Endothelial cell of umbilical vein (primary cell): ENCODE measurements at regions not wholly inside any gene's neighbourhood (a gene's known extent, or its start where the extent isn't known, plus 50 kb on each side); places are given as distances from the start of the nearest gene placed in this dataset.

Experiments used
- BruUV-seq: library from RNA; stranded (reverse); fragments of 400-500 nt; replicated peaks from 2 replicates; lab custom pipeline; 2021; lab: Mats Ljungman, UMichigan
- CTCF ChIA-PET: fragments of 300-600, 350-600 bp; sonication (Branson Sonifier 250); formaldehyde crosslinking; loops from one replicate; lab custom pipeline; 2021; ENCODE audit warnings: antibody characterized with exemption, inconsistent platforms; lab: Charles Lee
- POLR2A ChIA-PET: fragments of 300-600, 350-600 bp; sonication (Branson Sonifier 250); formaldehyde crosslinking; loops from one replicate; lab custom pipeline; 2021; ENCODE audit warnings: antibody characterized with exemption, inconsistent platforms; lab: Charles Lee
- DNase-seq: peaks from one replicate; pipeline ENCODE4 v3.0.0-alpha.2; 2011; ENCODE audit warnings: low read depth, low spot score
- FAIRE-seq: peaks from 2 replicates; lab custom pipeline; 2011; peaks lifted over from hg19 to GRCh38; lab: Jason Lieb, UNC
- H2AFZ ChIP-seq: 2 replicates; pipeline ENCODE4 v1.6.0; 2012; ENCODE audit warnings: low read depth, low read length, control low read depth, inconsistent platforms
- H3K27ac ChIP-seq: 2 replicates; pipeline ENCODE4 v1.5.1; 2011; ENCODE audit warnings: low read depth, mild to moderate bottlenecking, control low read depth, low read length, moderate library complexity; ENCODE audit not compliant: insufficient read depth
- H3K27me3 ChIP-seq, 2 experiments: 2 replicates each; pipeline versions ENCODE4 v1.6.0 to v1.6.1; 2011; ENCODE audit warnings: low read length in 2 of 2, mixed read lengths in 1 of 2; ENCODE audit not compliant: control insufficient read depth in 2 of 2, insufficient read depth in 2 of 2
- H3K36me3 ChIP-seq, 2 experiments: 2 replicates in 1 of 2; 3 replicates in 1 of 2; pipeline ENCODE4 v1.5.1; 2011; ENCODE audit warnings: low read length in 2 of 2, mild to moderate bottlenecking in 1 of 2, moderate library complexity in 1 of 2; ENCODE audit not compliant: control insufficient read depth in 2 of 2, insufficient read depth in 2 of 2; ENCODE audit errors: extremely low read depth in 1 of 2
- H3K4me1 ChIP-seq: 3 replicates; pipeline ENCODE4 v1.5.1; 2011; ENCODE audit warnings: mild to moderate bottlenecking, low read length; ENCODE audit not compliant: control insufficient read depth, insufficient read depth; ENCODE audit errors: extremely low read depth
- H3K4me2 ChIP-seq: 2 replicates; pipeline ENCODE4 v1.6.1; 2011; ENCODE audit warnings: low read length, control low read depth, mixed read lengths; ENCODE audit not compliant: insufficient read depth
- H3K4me3 ChIP-seq, 3 experiments: fragments of 200-600 bp in 1 of 3; sonication (generic), shearing (Covaris generic) in 1 of 3; replicated peaks in 1 of 3; 2 replicates each; pipeline ENCODE4 v1.5.1; 2011 to 2016; ENCODE audit warnings: control low read depth in 3 of 3, low read length in 3 of 3, mild to moderate bottlenecking in 2 of 3, inconsistent platforms in 1 of 3, low read depth in 1 of 3, moderate library complexity in 1 of 3; ENCODE audit not compliant: insufficient read depth in 1 of 3
- H3K79me2 ChIP-seq: 2 replicates; pipeline ENCODE4 v1.6.0; 2012; ENCODE audit warnings: low read length, inconsistent platforms; ENCODE audit not compliant: control insufficient read depth, insufficient read depth
- H3K9ac ChIP-seq: replicated peaks from 2 replicates; pipeline ENCODE3; 2011; ENCODE audit warnings: low read length, control low read depth; ENCODE audit not compliant: insufficient read depth; ENCODE audit errors: extremely low read depth
- H3K9me1 ChIP-seq: replicated peaks from 3 replicates; pipeline ENCODE4 v1.6.0; 2011; ENCODE audit warnings: mild to moderate bottlenecking, low read length; ENCODE audit not compliant: control insufficient read depth, insufficient read depth; ENCODE audit errors: extremely low read depth
- H3K9me3 ChIP-seq: replicated peaks from 2 replicates; pipeline ENCODE4 v1.5.1; 2012; ENCODE audit warnings: low read length, inconsistent platforms; ENCODE audit not compliant: control insufficient read depth, insufficient read depth
- H4K20me1 ChIP-seq: replicated peaks from 2 replicates; pipeline ENCODE3; 2011; ENCODE audit warnings: mild to moderate bottlenecking, low read length; ENCODE audit not compliant: control insufficient read depth, insufficient read depth; ENCODE audit errors: extremely low read depth
- EZH2 ChIP-seq: IDR thresholded peaks from 2 replicates; pipeline ENCODE4 v1.6.1; 2012; ENCODE audit warnings: borderline replicate concordance, low read depth, mild to moderate bottlenecking, moderate library complexity, low read length, inconsistent platforms; ENCODE audit not compliant: severe bottlenecking
- FOS ChIP-seq: IDR thresholded peaks from 2 replicates; pipeline ENCODE4 v1.6.1; 2011; ENCODE audit warnings: mild to moderate bottlenecking, low read length, moderate library complexity, borderline replicate concordance; ENCODE audit not compliant: insufficient read depth
- GATA2 ChIP-seq: IDR thresholded peaks from 2 replicates; pipeline ENCODE4 v1.7.0; 2011; ENCODE audit warnings: low read depth, mild to moderate bottlenecking, moderate library complexity, mixed read lengths, low read length; ENCODE audit not compliant: insufficient read length, insufficient read depth
- JUN ChIP-seq: IDR thresholded peaks from 2 replicates; pipeline ENCODE4 v1.6.1; 2011; ENCODE audit warnings: borderline replicate concordance, low read depth; ENCODE audit not compliant: insufficient read length, insufficient read depth
- MYC ChIP-seq: IDR thresholded peaks from one replicate; pipeline ENCODE4 v1.6.1; 2011; ENCODE audit warnings: mild to moderate bottlenecking, low read depth, low read length
- POLR2A ChIP-seq: IDR thresholded peaks from 2 replicates; pipeline ENCODE4 v1.6.1; 2012; ENCODE audit warnings: low read depth, mild to moderate bottlenecking, control low read depth, low read length
- POLR2AphosphoS5 ChIP-seq: IDR thresholded peaks from 2 replicates; pipeline ENCODE4 v1.6.1; 2012; ENCODE audit warnings: low read depth, mild to moderate bottlenecking, control low read depth, low read length, moderate library complexity; ENCODE audit not compliant: insufficient read depth
- dilution Hi-C: fragments of 300-500 bp; cut with MboI; formaldehyde crosslinking; loops from one replicate; pipeline ENCODE4 v1.15.0; 2019; ENCODE audit warnings: low sequenced_read_pairs; ENCODE audit not compliant: extremely low pct_ligation_motif_present
- intact Hi-C: fragments of 100-400 bp; cut with micrococcal nuclease; formaldehyde crosslinking; loops from one replicate; pipeline ENCODE4 v1.10.0; 2022
- TF ChIP-seq, protein P1 (sequence below), 2 donors: IDR thresholded peaks; 1 replicate in 1 of 2; 2 replicates in 1 of 2; pipeline ENCODE4 v1.5.1; 2011; ENCODE audit warnings: low read length in 2 of 2, mild to moderate bottlenecking in 2 of 2, moderate library complexity in 2 of 2, control low read depth in 1 of 2, inconsistent platforms in 1 of 2, low read depth in 1 of 2; ENCODE audit not compliant: insufficient read depth in 1 of 2; ENCODE audit errors: extremely low read depth in 1 of 2
- TF ChIP-seq, protein P2 (sequence below): IDR thresholded peaks from 2 replicates; pipeline ENCODE4 v1.6.1; 2011; ENCODE audit not compliant: insufficient read depth, insufficient read length

DNA sequence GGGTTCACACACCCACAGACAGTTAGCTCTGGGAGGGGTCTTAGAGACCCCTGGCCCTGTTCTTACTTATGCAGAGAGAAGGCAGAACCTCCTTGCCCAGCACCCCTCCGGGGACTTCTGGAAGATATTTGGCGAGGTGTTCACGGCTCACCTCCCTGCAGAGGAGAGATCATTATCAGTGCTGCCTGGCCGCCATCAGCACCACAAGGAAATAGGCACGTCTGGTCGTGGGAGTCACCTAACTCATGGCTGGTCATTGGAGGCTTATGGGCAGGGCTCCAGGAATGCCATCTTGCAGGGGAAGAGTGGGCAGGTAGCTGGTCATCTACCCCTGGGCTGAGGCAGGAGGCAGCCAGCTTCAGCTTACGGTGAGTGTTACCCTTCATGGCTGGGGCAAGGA, 189.4 kb downstream of the RPS24 start:
- Histone ChIP-seq H3K9ac (no peak overlapping the region), H3K9me3 (no peaks in the 10 kb centered on the region), H3K9me1 (no peaks in the 10 kb centered on the region), H2AFZ (no peak overlapping the region), H3K79me2 (no peaks in the 10 kb centered on the region), H3K4me1 (no peaks in the 10 kb centered on the region), H3K4me3 (no peak overlapping the region), H3K27me3 (peaks cover 3 to 6% of the 10 kb centered on the region in 2 experiments), H4K20me1 (no peaks in the 10 kb centered on the region), H3K4me2 (no peak overlapping the region), H3K27ac (no peak overlapping the region), H3K36me3 (no peaks in the 10 kb centered on the region)
- no peak for FAIRE-seq
- no TSS peak for BruUV-seq
- dilution Hi-C loops (no loop called here), intact Hi-C loops (no loop called here)
- CTCF ChIA-PET: interaction anchor here (1.7 kb wide), 1 partner anchor 9 kb away, joined by 4 read pairs; no protein-coding TSS in a partner anchor
- DNase-seq: no peak
- TF ChIP-seq POLR2A (no peak), EZH2 (no peak), JUN (no peak), GATA2 (no peak), POLR2AphosphoS5 (no peak), FOS (no peak), MYC (no peak)
- TF ChIP-seq, protein P1, sequence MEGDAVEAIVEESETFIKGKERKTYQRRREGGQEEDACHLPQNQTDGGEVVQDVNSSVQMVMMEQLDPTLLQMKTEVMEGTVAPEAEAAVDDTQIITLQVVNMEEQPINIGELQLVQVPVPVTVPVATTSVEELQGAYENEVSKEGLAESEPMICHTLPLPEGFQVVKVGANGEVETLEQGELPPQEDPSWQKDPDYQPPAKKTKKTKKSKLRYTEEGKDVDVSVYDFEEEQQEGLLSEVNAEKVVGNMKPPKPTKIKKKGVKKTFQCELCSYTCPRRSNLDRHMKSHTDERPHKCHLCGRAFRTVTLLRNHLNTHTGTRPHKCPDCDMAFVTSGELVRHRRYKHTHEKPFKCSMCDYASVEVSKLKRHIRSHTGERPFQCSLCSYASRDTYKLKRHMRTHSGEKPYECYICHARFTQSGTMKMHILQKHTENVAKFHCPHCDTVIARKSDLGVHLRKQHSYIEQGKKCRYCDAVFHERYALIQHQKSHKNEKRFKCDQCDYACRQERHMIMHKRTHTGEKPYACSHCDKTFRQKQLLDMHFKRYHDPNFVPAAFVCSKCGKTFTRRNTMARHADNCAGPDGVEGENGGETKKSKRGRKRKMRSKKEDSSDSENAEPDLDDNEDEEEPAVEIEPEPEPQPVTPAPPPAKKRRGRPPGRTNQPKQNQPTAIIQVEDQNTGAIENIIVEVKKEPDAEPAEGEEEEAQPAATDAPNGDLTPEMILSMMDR (IDR thresholded peaks at IDR 0.05; ENCODE audit: extremely low read depth in 1 of 2, insufficient read depth in 1 of 2, low read depth in 1 of 2, low read length in 2 of 2): no peak
- TF ChIP-seq, protein P2, sequence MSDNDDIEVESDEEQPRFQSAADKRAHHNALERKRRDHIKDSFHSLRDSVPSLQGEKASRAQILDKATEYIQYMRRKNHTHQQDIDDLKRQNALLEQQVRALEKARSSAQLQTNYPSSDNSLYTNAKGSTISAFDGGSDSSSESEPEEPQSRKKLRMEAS: no peak
- POLR2A ChIA-PET: no interaction called here
